ENCODE measurements at regions not wholly inside any gene's neighbourhood (a gene's known extent, or its start where the extent isn't known, plus 50 kb on each side); places are given as distances from the start of the nearest gene placed in this dataset.

DNA sequence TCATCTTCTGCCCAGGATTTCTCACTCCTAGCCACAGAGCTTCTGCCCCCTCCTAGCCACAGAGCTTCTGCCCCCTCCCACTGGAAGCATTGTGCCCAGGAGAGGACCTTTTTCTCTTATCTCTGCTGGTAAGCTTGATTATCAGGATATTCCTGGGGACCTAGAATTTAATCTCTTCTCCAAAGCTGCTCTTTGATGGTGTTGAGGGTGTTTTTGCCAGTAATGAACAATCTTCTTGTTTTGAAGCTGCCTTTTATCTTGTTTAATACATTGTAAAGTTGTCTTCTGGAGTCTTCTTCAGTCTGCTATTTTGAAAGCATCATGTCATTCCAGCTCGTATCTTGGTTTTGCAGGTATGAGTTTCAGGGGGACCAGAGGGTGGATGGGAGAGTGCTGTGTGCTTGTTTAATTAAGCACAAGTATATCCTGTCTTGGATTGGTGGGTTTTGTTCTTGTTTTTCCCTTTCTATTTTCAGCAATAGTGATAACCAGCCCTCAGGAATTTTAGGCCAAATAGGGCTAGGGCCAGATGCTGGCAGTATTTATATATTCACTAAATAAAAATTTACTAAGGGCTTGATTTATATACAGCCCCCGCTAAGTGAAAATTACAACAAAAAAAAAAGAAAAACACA is 214.0 kb upstream of the DMRT1 start:
- H3K4me1 ChIP-seq, result peaks cover 22% of the 10 kb centered on the region
- H3K36me3 ChIP-seq, result no peaks in the 10 kb centered on the region
- no peak overlapping the region for H3K27ac ChIP-seq
- H3K9me3 ChIP-seq, result no peaks in the 10 kb centered on the region
- no peak for ATAC-seq
- H3K4me3 ChIP-seq, result no peak overlapping the region
- H3K27me3 ChIP-seq, result no peaks in the 10 kb centered on the region
- DNase-seq, result no peak
- intact Hi-C loops (cut with DNase I), result no loop called here
- TF ChIP-seq, protein P1, sequence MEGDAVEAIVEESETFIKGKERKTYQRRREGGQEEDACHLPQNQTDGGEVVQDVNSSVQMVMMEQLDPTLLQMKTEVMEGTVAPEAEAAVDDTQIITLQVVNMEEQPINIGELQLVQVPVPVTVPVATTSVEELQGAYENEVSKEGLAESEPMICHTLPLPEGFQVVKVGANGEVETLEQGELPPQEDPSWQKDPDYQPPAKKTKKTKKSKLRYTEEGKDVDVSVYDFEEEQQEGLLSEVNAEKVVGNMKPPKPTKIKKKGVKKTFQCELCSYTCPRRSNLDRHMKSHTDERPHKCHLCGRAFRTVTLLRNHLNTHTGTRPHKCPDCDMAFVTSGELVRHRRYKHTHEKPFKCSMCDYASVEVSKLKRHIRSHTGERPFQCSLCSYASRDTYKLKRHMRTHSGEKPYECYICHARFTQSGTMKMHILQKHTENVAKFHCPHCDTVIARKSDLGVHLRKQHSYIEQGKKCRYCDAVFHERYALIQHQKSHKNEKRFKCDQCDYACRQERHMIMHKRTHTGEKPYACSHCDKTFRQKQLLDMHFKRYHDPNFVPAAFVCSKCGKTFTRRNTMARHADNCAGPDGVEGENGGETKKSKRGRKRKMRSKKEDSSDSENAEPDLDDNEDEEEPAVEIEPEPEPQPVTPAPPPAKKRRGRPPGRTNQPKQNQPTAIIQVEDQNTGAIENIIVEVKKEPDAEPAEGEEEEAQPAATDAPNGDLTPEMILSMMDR (IDR thresholded peaks at IDR 0.05), result no peak

DNA sequence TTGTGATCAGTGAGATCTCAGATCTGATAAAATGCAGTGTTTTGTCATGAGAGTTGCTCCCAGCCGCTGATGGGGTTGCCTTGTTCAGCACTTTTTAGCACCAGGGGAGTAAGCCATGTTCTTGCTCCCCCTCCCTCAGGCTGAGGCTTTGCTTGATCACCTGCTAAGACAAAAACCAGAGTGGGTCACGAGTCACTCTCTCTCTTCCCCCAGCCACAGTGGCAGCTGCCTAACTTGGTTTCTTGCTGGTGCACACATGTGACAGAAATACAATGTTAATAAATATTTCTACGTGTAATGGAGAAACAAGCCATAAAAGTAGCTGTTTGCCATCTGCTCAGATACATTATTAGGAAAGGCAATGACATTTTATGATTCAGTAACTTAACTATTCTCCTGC is 212.4 kb upstream of the DMRT1 start:
- no peak overlapping the region for H3K27ac ChIP-seq
- intact Hi-C loops (cut with DNase I), result no loop called here
- H3K9me3 ChIP-seq, result no peaks in the 10 kb centered on the region
- H3K36me3 ChIP-seq, result no peaks in the 10 kb centered on the region
- no peaks in the 10 kb centered on the region for H3K27me3 ChIP-seq
- H3K4me1 ChIP-seq, result peaks cover 22% of the 10 kb centered on the region
- ATAC-seq (no peak), DNase-seq (no peak)
- TF ChIP-seq, protein P1 (IDR thresholded peaks at IDR 0.05), result no peak
- no peak overlapping the region for H3K4me3 ChIP-seq

DNA sequence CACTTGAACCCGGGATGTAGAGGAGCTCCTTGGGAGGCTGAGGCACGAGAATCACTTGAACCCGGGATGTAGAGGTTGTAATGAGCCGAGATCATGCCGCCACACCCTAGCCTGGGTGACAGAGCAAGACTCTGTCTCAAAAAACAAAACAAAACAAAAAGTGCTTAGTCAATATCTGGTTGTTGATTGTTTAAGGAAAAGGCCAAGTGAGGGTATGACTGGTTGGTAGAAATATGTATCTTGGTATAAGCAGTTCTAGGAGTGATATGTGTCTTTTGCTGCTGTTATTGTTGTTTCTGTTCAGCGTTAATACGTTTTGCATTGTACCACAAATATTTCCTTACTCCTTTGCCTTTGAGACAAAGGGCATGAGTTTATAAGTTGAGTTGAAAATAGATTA is 210.7 kb upstream of the DMRT1 start:
- Histone ChIP-seq H3K9me3 (no peaks in the 10 kb centered on the region), H3K36me3 (no peaks in the 10 kb centered on the region), H3K27me3 (no peaks in the 10 kb centered on the region), H3K4me1 (peaks cover 9% of the 10 kb centered on the region), H3K4me3 (no peak overlapping the region), H3K27ac (no peak overlapping the region)
- no peak for DNase-seq
- TF ChIP-seq, protein P1 (IDR thresholded peaks at IDR 0.05), result no peak
- intact Hi-C loops (cut with DNase I), result no loop called here
- no peak for ATAC-seq

DNA sequence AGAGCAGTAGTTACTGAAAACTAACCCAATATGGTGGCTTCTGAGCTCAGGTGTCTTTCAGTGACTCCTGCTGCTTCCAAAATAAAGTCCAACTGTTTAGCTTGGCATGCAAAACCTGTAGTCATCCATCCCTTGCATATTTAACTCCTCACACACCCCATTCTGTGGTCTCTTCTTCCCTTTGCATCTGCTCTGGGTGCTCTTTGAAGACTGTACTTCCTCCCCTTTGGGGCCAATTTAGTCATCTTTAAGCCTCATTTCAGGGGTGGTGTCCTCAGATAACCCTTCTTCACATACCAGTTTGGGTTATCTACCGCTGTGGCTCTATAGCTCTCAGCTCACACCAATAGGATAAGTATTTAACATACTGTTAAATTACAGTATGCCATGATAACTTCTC is 209.9 kb upstream of the DMRT1 start:
- ATAC-seq (no peak), DNase-seq (no peak)
- H3K4me1 ChIP-seq, result peaks cover 6% of the 10 kb centered on the region
- intact Hi-C loops (cut with DNase I), result no loop called here
- H3K9me3 ChIP-seq, result no peaks in the 10 kb centered on the region
- TF ChIP-seq, protein P1 (IDR thresholded peaks at IDR 0.05), result no peak
- no peaks in the 10 kb centered on the region for H3K27me3 ChIP-seq
- no peak overlapping the region for H3K27ac ChIP-seq
- H3K4me3 ChIP-seq, result no peak overlapping the region
- no peaks in the 10 kb centered on the region for H3K36me3 ChIP-seq

DNA sequence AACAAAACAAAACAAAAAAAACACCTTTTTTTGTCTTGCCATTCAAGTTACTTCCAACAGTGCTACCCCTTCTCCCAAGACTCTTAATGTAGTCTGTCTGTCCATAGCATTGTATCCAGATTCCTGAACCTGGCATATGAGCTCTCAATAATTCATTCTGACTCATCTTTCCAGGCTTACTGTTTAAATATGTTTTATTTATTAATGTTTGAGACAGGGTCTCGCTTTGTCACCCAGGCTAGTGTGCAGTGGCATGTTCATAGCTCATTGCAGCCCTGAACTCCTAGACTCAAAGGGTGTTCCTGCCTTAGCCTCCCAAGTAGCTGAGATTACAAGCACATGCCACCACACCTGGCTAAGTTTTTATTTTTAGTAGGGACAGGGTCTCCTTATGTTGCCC is 208.0 kb upstream of the DMRT1 start:
- H3K9me3 ChIP-seq, result no peaks in the 10 kb centered on the region
- no peaks in the 10 kb centered on the region for H3K36me3 ChIP-seq
- no peaks in the 10 kb centered on the region for H3K27me3 ChIP-seq
- intact Hi-C loops (cut with DNase I), result no loop called here
- H3K4me1 ChIP-seq, result no peaks in the 10 kb centered on the region
- no peak overlapping the region for H3K27ac ChIP-seq
- no peak overlapping the region for H3K4me3 ChIP-seq
- no peak for DNase-seq
- TF ChIP-seq, protein P1 (IDR thresholded peaks at IDR 0.05), result no peak
- no peak for ATAC-seq
